GM12878 (cell line): ENCODE measurements at regions not wholly inside any gene's neighbourhood (a gene's known extent, or its start where the extent isn't known, plus 50 kb on each side); places are given as distances from the start of the nearest gene placed in this dataset.

Experiments used
- CBFB ChIP-seq: IDR thresholded peaks from 2 replicates; pipeline ENCODE4 v1.6.1; 2016; ENCODE audit warnings: antibody characterized with exemption, low read depth
- CTCF ChIP-seq, 3 experiments: IDR thresholded peaks in 2 of 3; conservative IDR thresholded peaks in 1 of 3; 2 replicates each; pipeline ENCODE4 v1.5.1; 2011; ENCODE audit warnings: low read depth in 3 of 3, low read length in 3 of 3, mild to moderate bottlenecking in 3 of 3, control low read depth in 2 of 3, moderate library complexity in 2 of 3, inconsistent platforms in 1 of 3, mixed read lengths in 1 of 3; ENCODE audit not compliant: control insufficient read depth in 2 of 3, insufficient read depth in 1 of 3; ENCODE audit errors: extremely low read depth in 1 of 3
- EZH2 ChIP-seq: IDR thresholded peaks from 2 replicates; pipeline ENCODE4 v1.6.1; 2012; ENCODE audit warnings: low read depth, mild to moderate bottlenecking, control low read depth, inconsistent platforms, low read length, borderline replicate concordance; ENCODE audit not compliant: control insufficient read depth
- FOS ChIP-seq: IDR thresholded peaks from 3 replicates; pipeline ENCODE4 v1.6.1; 2011; ENCODE audit warnings: borderline replicate concordance; ENCODE audit not compliant: insufficient read length; ENCODE audit errors: extremely low read depth
- FOXM1 ChIP-seq: IDR thresholded peaks from 2 replicates; pipeline ENCODE4 v1.6.1; 2012; ENCODE audit warnings: low read depth, mild to moderate bottlenecking, inconsistent platforms, low read length, moderate library complexity
- JUND ChIP-seq: IDR thresholded peaks from 2 replicates; pipeline ENCODE4 v1.6.1; 2012; ENCODE audit warnings: low read depth, mild to moderate bottlenecking, low read length, improper control_type of control experiment, moderate library complexity
- MEF2A ChIP-seq: IDR thresholded peaks from 2 replicates; pipeline ENCODE4 v1.6.1; 2011; ENCODE audit warnings: low read depth, mild to moderate bottlenecking, low read length, moderate library complexity; ENCODE audit not compliant: insufficient read depth
- PAX5 ChIP-seq: IDR thresholded peaks from 2 replicates; pipeline ENCODE4 v1.6.1; 2011; ENCODE audit warnings: low read depth, low read length, borderline replicate concordance
- POLR2A ChIP-seq: IDR thresholded peaks from 2 replicates; pipeline ENCODE4 v1.6.1; 2011; ENCODE audit warnings: low read depth, mild to moderate bottlenecking, low read length
- POLR2AphosphoS5 ChIP-seq: IDR thresholded peaks from 2 replicates; pipeline ENCODE4 v1.6.1; 2011; ENCODE audit warnings: mild to moderate bottlenecking, low read length, inconsistent platforms
- REST ChIP-seq: IDR thresholded peaks from 2 replicates; pipeline ENCODE4 v1.6.1; 2012; ENCODE audit warnings: mild to moderate bottlenecking, low read depth, low read length
- TF ChIP-seq, protein P1 (sequence below): IDR thresholded peaks from 2 replicates; pipeline ENCODE4 v1.6.1; 2012; ENCODE audit warnings: low read depth, low read length, improper control_type of control experiment

DNA sequence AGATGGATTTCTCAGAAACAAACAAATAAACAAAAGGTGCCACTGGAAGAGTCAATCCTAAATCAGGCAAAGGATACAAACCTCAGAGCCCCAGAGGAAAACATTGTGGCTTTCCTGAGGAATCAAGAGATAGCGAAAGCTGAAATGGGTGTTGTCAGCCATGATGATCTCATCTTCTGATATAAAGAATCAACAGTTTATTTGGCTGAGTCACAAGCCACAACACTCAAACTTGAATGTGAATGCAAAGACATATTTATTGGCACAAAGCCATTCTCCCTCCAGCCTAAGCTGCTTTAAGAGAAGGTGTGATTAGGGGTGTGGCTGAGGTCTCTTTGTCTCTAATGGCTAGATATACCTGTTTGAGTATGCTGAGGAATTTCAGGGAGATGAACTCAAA, 73.3 kb upstream of the NREP start:
- TF ChIP-seq FOS (no peak), POLR2A (no peak), REST (no peak), CBFB (no peak), PAX5 (no peak), FOXM1 (no peak), JUND (no peak), CTCF (IDR thresholded peaks at IDR 0.05 in 2 of 3, conservative IDR thresholded peaks at IDR 0.05 in 1 of 3; ENCODE audit: control insufficient read depth in 2 of 3, extremely low read depth in 1 of 3, insufficient read depth in 1 of 3, low read depth in 3 of 3, low read length in 3 of 3) (no peak), EZH2 (no peak), POLR2AphosphoS5 (no peak), MEF2A (no peak)
- TF ChIP-seq, protein P1, sequence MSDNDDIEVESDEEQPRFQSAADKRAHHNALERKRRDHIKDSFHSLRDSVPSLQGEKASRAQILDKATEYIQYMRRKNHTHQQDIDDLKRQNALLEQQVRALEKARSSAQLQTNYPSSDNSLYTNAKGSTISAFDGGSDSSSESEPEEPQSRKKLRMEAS = no peak
